ENCODE measurements at regions not wholly inside any gene's neighbourhood (a gene's known extent, or its start where the extent isn't known, plus 50 kb on each side); places are given as distances from the start of the nearest gene placed in this dataset.

- no peak overlapping the region for H3K9ac ChIP-seq (ENCODE audit: low read length)
Measured at GRCh38 chr3:115525731-115526130, 97.6 kb upstream of the GAP43 start.

GRCh38 chr3:115533218-115533617 lies 90.1 kb upstream of the GAP43 start:
- no peaks in the 10 kb centered on the region for H3K9me2 ChIP-seq (replicated peaks; ENCODE audit: insufficient read depth, low read length)
- H2AFZ ChIP-seq (ENCODE audit: low read depth, low read length, severe bottlenecking), result no peak overlapping the region
- H3K27me3 ChIP-seq (ENCODE audit: low read length), result no peaks in the 10 kb centered on the region
- H3K4me2 ChIP-seq (ENCODE audit: low read depth, low read length, poor library complexity, severe bottlenecking), result no peak overlapping the region
- no peaks in the 10 kb centered on the region for H3K36me3 ChIP-seq (ENCODE audit: low read length)
- H3K27ac ChIP-seq (ENCODE audit: low read depth, low read length), result no peak overlapping the region
- no peak overlapping the region for H3K4me3 ChIP-seq (ENCODE audit: insufficient read depth, low read length, poor library complexity, severe bottlenecking)
- H3K9me3 ChIP-seq (ENCODE audit: insufficient read depth, low read length), result no peaks in the 10 kb centered on the region
- H3K79me2 ChIP-seq (ENCODE audit: insufficient read depth, low read length), result no peaks in the 10 kb centered on the region
- TF ChIP-seq EZH2phosphoT487 (conservative IDR thresholded peaks at IDR 0.05; ENCODE audit: low read length) (no peak), CTCF (IDR thresholded peaks at IDR 0.05; ENCODE audit: insufficient read depth, low read length, poor library complexity, severe bottlenecking) (no peak)
- H3F3A ChIP-seq (ENCODE audit: insufficient read depth), result no peaks in the 10 kb centered on the region
- no peak overlapping the region for H3K9ac ChIP-seq (ENCODE audit: low read length)
- H4K20me1 ChIP-seq (ENCODE audit: low read depth, low read length), result no peaks in the 10 kb centered on the region

More at GRCh38 chr3:115525731-115526130, 97.6 kb upstream of the GAP43 start:
- H3K9me2 ChIP-seq (replicated peaks; ENCODE audit: insufficient read depth, low read length), result no peaks in the 10 kb centered on the region
- no peaks in the 10 kb centered on the region for H3K79me2 ChIP-seq (ENCODE audit: insufficient read depth, low read length)
- H4K20me1 ChIP-seq (ENCODE audit: low read depth, low read length), result no peaks in the 10 kb centered on the region
- H3K36me3 ChIP-seq (ENCODE audit: low read length), result no peaks in the 10 kb centered on the region
- no peaks in the 10 kb centered on the region for H3K27me3 ChIP-seq (ENCODE audit: low read length)
- no peak for TF ChIP-seq EZH2phosphoT487 (conservative IDR thresholded peaks at IDR 0.05; ENCODE audit: low read length)
- no peak for TF ChIP-seq CTCF (IDR thresholded peaks at IDR 0.05; ENCODE audit: insufficient read depth, low read length, poor library complexity, severe bottlenecking)
- no peak overlapping the region for H3K27ac ChIP-seq (ENCODE audit: low read depth, low read length)
- no peaks in the 10 kb centered on the region for H3F3A ChIP-seq (ENCODE audit: insufficient read depth)
- H3K9me3 ChIP-seq (ENCODE audit: insufficient read depth, low read length), result no peaks in the 10 kb centered on the region
- no peak overlapping the region for H2AFZ ChIP-seq (ENCODE audit: low read depth, low read length, severe bottlenecking)
- no peak overlapping the region for H3K4me2 ChIP-seq (ENCODE audit: low read depth, low read length, poor library complexity, severe bottlenecking)
- no peak overlapping the region for H3K4me3 ChIP-seq (ENCODE audit: insufficient read depth, low read length, poor library complexity, severe bottlenecking)

GRCh38 chr3:115536171-115536570 lies 87.1 kb upstream of the GAP43 start:
- TF ChIP-seq CTCF (IDR thresholded peaks at IDR 0.05; ENCODE audit: insufficient read depth, low read length, poor library complexity, severe bottlenecking), result no peak
- TF ChIP-seq EZH2phosphoT487 (conservative IDR thresholded peaks at IDR 0.05; ENCODE audit: low read length), result no peak
- Histone ChIP-seq H3F3A (ENCODE audit: insufficient read depth) (no peaks in the 10 kb centered on the region), H3K27me3 (ENCODE audit: low read length) (no peaks in the 10 kb centered on the region), H3K4me3 (ENCODE audit: insufficient read depth, low read length, poor library complexity, severe bottlenecking) (no peak overlapping the region), H3K9me3 (ENCODE audit: insufficient read depth, low read length) (no peaks in the 10 kb centered on the region), H3K27ac (ENCODE audit: low read depth, low read length) (no peak overlapping the region), H3K4me2 (ENCODE audit: low read depth, low read length, poor library complexity, severe bottlenecking) (no peak overlapping the region), H3K36me3 (ENCODE audit: low read length) (no peaks in the 10 kb centered on the region), H3K9me2 (replicated peaks; ENCODE audit: insufficient read depth, low read length) (no peaks in the 10 kb centered on the region), H2AFZ (ENCODE audit: low read depth, low read length, severe bottlenecking) (no peak overlapping the region), H4K20me1 (ENCODE audit: low read depth, low read length) (no peaks in the 10 kb centered on the region), H3K79me2 (ENCODE audit: insufficient read depth, low read length) (no peaks in the 10 kb centered on the region), H3K9ac (ENCODE audit: low read length) (no peak overlapping the region)

Data from SU-DHL-6 (cell line).